Dermis blood vessel endothelial cell (primary cell): ENCODE measurements at regions not wholly inside any gene's neighbourhood (a gene's known extent, or its start where the extent isn't known, plus 50 kb on each side); places are given as distances from the start of the nearest gene placed in this dataset.
"Not testable (repeated sequence)": the region's sequence is repeated elsewhere in the genome, so short reads cannot be mapped to it uniquely, and the experiment has no call there.

Experiments used
- DNase-seq: peaks from one replicate; pipeline ENCODE4 v3.0.0; 2010

DNA sequence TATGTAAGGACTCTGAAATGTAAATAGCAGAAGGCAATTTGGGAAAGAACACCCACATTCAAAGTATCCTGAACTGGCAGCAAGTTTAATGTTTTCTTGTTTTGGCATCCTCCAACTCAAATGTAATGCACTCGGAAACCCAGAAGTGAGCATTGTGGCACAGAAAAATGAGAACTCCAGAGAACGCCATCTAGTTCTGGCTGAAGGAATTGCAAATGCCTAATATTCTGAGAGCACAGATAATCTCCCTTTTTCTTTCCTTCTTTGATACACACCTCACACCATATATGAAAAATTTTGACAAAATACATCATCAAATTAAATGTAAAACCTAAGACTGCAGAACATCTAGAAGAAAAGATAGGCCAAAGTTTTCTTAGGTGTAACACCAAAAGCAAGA, 52.1 kb downstream of the PWWP3B start:
- no peak for DNase-seq

DNA sequence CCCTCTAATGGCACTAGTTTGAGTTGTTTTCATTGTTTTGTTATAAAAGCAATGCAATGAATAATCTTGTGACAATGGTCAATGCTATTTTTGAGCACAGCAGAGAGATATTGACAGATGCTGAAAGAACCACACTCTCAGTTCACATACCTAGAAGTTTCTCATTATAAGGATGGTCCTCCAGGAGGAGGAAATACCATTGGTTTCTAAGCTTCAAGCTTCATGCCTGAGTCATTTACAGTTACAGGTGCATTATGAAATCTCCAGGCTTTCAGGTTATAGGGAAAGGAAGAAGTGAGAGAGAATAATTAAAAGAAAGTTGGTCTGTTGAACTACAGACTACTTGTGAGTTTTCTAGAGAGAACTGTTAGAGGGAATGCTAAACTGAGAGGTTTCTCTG, 75.3 kb downstream of the PWWP3B start:
- DNase-seq, result no peak

DNA sequence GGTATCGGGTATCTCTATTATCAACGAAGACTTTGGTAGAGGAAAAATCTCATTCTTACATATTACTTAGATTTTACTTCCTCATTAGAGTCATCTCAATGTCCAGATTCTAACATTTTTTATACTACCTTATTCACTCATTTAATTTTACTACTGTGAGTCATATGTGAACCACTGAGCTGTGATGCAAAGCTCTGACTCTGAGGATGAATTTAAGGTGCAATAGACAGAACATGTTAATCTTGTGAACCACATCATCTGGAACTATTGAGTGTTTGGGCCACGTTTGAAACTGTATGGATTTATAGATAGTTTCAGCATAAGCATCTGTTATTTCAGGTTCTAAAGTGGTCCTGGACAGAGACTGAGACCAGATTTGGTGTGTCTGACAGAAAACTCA, 78.4 kb downstream of the PWWP3B start:
- DNase-seq, result no peak

DNA sequence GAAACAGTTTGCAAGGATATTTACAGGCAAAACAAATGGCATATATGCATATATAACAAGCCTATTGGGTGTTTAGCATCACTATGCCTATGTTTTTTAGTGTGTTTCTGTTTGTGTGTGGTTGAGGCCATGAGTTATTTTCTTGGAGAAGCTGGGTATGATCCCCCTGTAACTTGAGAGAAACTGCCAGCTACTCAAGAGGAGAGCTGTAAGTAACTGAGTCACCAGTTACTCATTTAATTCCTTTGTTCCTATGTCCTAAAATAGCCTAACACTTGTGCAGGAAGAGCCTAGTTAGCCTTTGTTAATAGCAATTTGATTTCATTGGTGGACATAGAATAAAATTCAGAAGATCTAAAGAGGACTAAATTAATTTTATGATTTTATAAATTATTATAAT, 79.1 kb downstream of the PWWP3B start:
- no peak for DNase-seq

GRCh38 chrX:106249706-106250379, 81.7 kb downstream of the PWWP3B start:
- DNase-seq, result no peak

DNA sequence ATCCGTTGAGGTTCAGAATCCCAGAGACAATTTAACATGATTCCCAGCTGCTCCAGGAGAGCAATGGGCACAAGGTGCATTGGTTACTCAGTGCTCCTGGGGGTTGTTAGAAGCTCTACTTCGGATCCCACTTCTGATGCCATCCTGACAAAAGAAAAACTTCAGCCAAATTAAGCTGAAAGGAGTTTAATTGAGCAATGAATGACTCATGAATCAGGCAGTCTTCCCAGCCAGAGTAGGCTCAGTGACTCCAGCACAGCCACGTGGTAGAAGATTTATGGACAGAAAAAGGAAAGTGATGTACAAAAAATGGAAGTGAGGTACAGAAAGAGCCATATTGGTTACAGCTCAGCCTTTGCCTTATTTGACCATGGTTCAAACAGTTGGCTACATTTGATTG, 95.7 kb downstream of the PWWP3B start:
- DNase-seq, result no peak

DNA sequence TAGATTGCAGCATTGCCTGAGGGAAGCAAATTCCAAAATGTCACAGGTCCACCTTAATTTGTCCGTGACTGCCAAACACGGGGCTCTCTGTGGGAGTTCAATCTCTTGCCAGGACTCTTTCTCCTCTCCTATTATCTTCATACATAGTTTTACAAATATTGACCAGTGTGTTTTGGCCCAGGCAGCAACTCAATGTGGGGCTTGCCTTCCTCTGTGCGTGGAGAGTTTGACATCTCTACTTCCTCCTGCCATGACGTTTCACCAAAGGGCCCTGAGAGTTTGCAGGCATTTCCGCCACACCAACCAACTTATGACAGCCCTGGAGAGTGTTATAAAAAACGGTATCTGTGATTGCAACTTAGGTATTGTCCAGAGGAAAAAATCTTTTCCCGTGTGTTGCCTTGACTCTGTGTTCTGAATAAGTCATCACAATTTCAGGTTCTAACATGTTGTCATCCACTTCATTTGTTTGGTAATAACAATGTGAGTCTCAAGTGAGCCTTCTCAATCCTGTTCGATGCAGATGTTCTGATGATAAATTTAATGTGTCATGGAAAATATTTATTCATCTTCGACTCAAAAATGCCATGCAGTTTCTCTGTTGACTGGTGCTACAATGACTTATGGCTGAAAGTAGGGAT, 106.0 kb downstream of the PWWP3B start:
- DNase-seq, result not testable (repeated sequence)

DNA sequence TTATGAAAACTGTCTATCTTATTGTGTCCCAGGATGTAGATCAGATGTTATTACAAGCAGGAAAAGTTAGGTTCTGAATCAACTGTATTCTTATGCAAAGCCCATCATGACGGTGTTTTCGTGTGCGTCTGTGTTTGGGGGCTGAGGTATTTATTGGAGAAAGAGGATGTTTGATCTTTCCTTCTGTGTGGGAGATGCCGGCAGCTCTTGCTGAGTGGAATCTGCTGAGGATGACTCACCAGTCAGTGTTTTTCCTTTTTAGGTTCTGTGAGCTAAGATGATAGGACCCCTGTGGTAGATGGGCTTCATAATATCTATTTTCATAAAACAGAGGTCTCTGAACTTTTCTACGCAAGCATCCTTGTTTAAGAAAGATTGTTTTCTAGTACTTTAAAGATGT, 107.1 kb downstream of the PWWP3B start:
- not testable (repeated sequence) for DNase-seq

DNA sequence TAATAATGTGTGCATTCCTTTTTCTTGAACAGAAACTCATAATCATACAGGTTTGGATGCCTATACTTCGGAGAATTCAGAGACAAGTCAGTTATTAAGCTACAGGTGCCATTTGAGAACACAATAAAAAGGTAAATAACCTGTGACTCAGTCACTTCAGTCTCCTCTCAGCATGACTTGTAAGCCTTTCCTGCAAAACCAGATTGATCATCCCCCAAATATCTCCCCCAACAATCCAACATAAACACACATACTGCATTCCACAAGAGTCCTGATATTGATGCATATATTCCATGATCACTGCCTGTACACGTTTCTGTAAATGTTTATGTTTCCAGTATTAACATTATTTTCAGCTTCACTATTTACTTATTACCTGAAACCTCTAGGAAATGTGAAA, 110.8 kb downstream of the PWWP3B start:
- no peak for DNase-seq

GRCh38 chrX:106281383-106281782, 113.3 kb downstream of the PWWP3B start:
- DNase-seq, result no peak

DNA sequence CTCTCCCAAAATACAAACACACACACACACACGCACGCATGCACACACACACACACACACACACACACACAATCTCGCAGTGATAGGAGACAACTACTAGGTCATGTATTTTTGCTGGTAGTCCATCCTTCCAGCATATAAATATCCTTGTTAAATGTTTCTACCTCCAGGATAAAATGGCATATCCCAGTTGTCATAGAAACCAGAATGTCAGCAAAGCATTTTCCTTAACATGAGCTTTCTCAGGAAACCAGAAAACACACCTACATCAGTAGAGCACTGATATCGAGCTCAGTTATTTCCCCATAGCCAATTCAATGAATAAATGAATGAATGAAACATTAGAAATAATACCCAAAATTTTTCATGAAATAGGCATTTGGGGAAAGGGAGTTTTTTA, 115.7 kb downstream of the PWWP3B start:
- DNase-seq, result no peak

DNA sequence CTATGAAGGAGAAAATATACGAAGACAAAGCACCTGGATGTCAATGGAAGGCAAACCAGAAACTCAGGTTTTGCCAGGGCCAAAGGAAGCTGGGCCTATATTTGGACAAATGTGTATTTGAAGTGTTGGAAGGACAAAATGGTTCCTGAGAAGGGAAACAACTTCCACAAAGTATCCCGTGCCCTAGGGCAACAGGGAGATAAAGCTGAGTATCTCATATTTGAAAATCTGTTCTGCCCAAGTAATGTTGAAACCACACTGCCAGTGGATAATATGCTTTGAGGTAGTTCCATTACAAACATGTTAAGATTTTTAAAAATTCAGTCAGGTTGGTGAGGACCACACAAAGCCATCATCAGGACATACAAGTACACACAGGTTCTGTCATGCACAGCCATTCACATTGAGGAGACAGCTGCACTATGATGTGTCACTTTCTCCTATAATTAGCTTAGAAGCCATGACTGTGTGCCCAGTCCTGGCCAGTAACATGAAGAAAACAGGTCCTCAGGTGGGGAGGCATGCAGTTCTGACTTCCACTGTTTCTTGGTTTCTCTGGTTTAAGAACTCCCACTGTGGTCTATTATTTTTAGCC, 116.4 kb downstream of the PWWP3B start:
- no peak for DNase-seq

DNA sequence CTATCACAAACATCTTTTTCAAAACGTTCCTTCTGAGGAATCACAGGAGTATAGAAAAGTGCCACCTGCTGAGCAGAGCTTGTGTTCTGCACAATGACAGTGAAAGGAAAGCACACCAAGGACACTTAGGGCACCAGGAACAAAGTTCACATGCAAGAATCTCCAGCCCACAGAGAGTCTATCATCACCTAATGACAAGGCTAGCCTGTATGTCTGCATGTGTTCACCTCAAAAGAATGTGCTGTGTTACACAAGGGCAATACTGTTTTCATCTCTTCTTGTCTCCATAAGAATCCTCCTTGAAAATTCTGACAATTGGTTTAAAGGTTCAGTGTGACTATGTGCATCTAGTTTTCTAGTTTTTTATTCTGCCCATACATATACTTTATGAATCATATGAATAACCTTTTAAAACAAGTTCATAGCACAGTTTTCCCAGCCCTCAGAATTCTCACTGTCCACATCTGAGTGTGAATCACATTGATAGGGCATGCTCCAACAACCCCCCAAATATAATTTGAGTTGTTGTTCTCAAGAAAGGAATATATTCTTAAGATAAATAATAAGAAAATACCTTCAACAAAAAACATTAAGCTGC, 118.0 kb downstream of the PWWP3B start:
- DNase-seq, result no peak

GRCh38 chrX:106290778-106291177, 122.7 kb downstream of the PWWP3B start:
- not testable (repeated sequence) for DNase-seq

DNA sequence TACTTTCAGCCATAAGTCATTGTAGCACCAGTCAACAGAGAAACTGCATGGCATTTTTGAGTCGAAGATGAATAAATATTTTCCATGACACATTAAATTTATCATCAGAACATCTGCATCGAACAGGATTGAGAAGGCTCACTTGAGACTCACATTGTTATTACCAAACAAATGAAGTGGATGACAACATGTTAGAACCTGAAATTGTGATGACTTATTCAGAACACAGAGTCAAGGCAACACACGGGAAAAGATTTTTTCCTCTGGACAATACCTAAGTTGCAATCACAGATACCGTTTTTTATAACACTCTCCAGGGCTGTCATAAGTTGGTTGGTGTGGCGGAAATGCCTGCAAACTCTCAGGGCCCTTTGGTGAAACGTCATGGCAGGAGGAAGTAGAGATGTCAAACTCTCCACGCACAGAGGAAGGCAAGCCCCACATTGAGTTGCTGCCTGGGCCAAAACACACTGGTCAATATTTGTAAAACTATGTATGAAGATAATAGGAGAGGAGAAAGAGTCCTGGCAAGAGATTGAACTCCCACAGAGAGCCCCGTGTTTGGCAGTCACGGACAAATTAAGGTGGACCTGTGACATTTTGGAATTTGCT, 123.8 kb downstream of the PWWP3B start:
- not testable (repeated sequence) for DNase-seq

DNA sequence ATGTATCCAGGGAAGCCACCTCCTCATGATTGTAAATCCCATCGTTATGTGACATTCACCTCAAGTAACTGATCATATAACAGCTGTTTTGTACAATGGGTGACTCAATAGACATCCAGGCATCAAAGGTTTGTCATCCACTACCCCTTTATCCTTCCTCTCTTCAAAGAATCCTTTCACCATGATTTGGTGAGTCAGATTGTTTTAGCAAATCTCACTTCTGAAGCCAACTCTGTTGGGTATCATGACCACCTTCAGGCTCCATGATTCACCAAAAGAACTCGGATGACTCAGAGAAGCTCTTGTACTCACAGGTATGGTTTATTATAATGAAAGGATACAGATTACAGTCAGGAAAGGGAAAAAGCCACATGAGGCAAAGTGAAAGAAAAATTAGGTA, 132.1 kb downstream of the PWWP3B start:
- DNase-seq, result no peak

DNA sequence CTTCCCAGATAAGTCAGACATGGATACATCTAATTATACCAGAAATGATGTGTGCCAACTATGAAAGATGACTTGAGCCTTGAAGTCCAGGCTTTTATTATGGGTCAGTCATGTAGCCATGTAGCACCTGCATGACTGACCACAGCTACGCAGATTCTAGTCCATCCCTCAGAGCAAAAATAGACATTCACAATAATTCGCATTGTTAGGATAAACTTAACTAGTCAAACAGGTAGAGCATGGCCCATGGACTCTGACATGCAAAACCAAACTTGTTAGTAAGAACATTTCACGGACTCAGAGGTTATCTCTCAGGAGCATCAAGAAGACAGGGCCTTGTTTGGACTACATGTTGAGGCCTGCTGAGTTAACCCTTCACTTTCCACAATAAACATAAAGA, 132.6 kb downstream of the PWWP3B start:
- no peak for DNase-seq

GRCh38 chrX:106302304-106302703, 134.2 kb downstream of the PWWP3B start:
- DNase-seq, result no peak

- no peak for DNase-seq
Observed at GRCh38 chrX:106306391-106306947, 138.4 kb downstream of the PWWP3B start.

- no peak for DNase-seq
Observed at GRCh38 chrX:106323357-106323756, 155.3 kb downstream of the PWWP3B start.

- DNase-seq, result no peak
Observed at GRCh38 chrX:106331606-106332005, 163.5 kb downstream of the PWWP3B start.

DNA sequence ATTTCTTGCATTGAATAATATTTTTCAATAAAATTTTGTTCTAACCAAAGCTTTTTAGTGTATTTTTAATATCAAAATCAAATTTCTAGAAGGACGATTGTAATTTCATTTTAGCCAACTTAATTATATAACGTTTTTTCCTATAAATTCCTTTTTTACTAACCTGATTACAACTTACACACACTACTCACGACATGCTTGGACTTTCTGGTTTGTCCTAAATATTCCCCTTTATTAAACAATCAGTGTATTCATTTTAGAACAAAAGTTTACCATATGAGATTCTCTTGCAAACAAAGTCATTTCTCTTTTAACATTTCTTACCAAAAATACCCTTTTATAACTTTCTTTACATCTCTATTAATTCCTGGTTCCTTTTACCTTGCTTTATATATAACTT, 173.7 kb downstream of the PWWP3B start:
- no peak for DNase-seq

GRCh38 chrX:106356580-106356979, 188.5 kb downstream of the PWWP3B start:
- DNase-seq, result no peak
